ENCODE measurements at regions not wholly inside any gene's neighbourhood (a gene's known extent, or its start where the extent isn't known, plus 50 kb on each side); places are given as distances from the start of the nearest gene placed in this dataset.

DNA sequence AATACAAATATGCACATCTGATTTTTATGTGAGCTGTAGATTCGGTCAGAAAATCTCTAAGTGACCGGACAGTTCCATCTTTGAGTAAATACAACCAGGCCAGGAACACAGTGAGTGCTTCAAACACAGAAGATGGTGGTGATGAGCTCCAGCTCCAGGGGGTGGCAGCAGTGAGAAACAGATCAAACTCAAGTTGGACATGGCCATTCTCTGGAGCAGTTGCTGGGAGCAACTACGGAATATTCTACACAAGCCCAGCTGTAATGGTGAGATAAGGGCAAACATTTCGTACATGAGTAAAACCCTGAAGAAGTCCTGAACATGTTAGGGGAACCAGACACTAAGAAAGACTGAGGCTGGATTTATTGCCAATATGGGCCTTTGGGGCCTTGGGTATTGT is 100.7 kb downstream of the BARHL2 start:
- Histone ChIP-seq H2BK120ac (ENCODE audit: low read depth, low read length) (no peak overlapping the region), H2BK12ac (ENCODE audit: low read length) (no peak overlapping the region), H3K23ac (ENCODE audit: low read depth, low read length, poor library complexity) (no peak overlapping the region), H3K9me3 (replicated peaks in 1 of 2; ENCODE audit: control insufficient read depth in 2 of 2, insufficient read depth in 1 of 2, low read depth in 1 of 2, low read length in 2 of 2) (no peaks in the 10 kb centered on the region), H2AFZ (ENCODE audit: low read length) (no peak overlapping the region), H3K4ac (ENCODE audit: low read length) (no peak overlapping the region), H3K4me2 (ENCODE audit: insufficient read depth, low read length, poor library complexity, severe bottlenecking) (no peak overlapping the region), H3K36me3 (replicated peaks in 1 of 2; ENCODE audit: control insufficient read depth in 2 of 2, insufficient read depth in 2 of 2, low read length in 2 of 2) (no peaks in the 10 kb centered on the region), H3K79me1 (ENCODE audit: low read depth, low read length) (no peaks in the 10 kb centered on the region), H4K91ac (ENCODE audit: low read depth, low read length, poor library complexity) (no peak overlapping the region), H4K8ac (ENCODE audit: low read depth, low read length) (no peak overlapping the region), H2AK5ac (ENCODE audit: low read depth, low read length) (no peak overlapping the region), H3K9ac (ENCODE audit: low read depth, low read length, poor library complexity) (no peak overlapping the region), H2BK5ac (ENCODE audit: low read length) (no peak overlapping the region), H3K4me3 (ENCODE audit: low read length in 2 of 2) (no peak overlapping the region), H3K18ac (ENCODE audit: low read length) (no peak overlapping the region), H3K27me3 (ENCODE audit: control insufficient read depth in 3 of 3, insufficient read depth in 3 of 3, low read depth in 1 of 3, low read length in 3 of 3) (no peaks in the 10 kb centered on the region), H3K4me1 (ENCODE audit: control insufficient read depth in 2 of 2, insufficient read depth in 1 of 2, low read depth in 1 of 2, low read length in 2 of 2) (no peaks in the 10 kb centered on the region), H3K14ac (ENCODE audit: low read length) (no peak overlapping the region), H2BK15ac (ENCODE audit: low read length) (no peak overlapping the region), H3K27ac (replicated peaks; ENCODE audit: low read length) (no peak overlapping the region)
- WGBS, 2 donors (ENCODE audit: extremely low coverage in 2 of 2, insufficient read length in 2 of 2, insufficient replicate concordance in 1 of 2): no CpG with 5 or more reads among the region's 4 CpGs
- DNase-seq (ENCODE audit: low spot score): no peak

DNA sequence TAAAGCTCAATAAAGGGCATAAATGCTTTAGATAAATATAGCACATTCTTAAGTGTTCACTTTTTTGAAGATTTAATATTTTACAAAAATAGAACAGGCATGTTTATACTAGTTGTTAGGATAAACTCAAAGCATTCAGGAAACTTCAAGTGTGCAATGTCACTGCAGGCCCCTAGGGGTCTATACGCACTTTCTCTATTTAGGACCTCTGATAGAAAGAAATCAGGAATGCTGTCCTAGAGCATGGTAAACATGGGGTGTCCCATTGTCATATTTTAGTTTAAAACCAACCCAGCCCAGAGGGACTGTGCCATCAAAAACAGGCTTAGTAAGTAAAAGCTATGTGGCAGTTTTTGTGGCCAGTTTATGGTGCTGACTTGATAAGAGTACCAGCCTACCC is 102.2 kb downstream of the BARHL2 start:
- no peak overlapping the region for H4K91ac ChIP-seq (ENCODE audit: low read depth, low read length, poor library complexity)
- H2AK5ac ChIP-seq (ENCODE audit: low read depth, low read length): no peak overlapping the region
- WGBS, 2 donors (ENCODE audit: extremely low coverage in 2 of 2, insufficient read length in 2 of 2, insufficient replicate concordance in 1 of 2): no CpG with 5 or more reads among the region's 1 CpG
- no peak for DNase-seq (ENCODE audit: low spot score)
- H2BK12ac ChIP-seq (ENCODE audit: low read length): no peak overlapping the region
- no peak overlapping the region for H3K4me2 ChIP-seq (ENCODE audit: insufficient read depth, low read length, poor library complexity, severe bottlenecking)
- H3K9me3 ChIP-seq (replicated peaks in 1 of 2; ENCODE audit: control insufficient read depth in 2 of 2, insufficient read depth in 1 of 2, low read depth in 1 of 2, low read length in 2 of 2): no peaks in the 10 kb centered on the region
- H3K27ac ChIP-seq (replicated peaks; ENCODE audit: low read length): no peak overlapping the region
- H3K18ac ChIP-seq (ENCODE audit: low read length): no peak overlapping the region
- H4K8ac ChIP-seq (ENCODE audit: low read depth, low read length): no peak overlapping the region
- no peak overlapping the region for H2AFZ ChIP-seq (ENCODE audit: low read length)
- H3K4me3 ChIP-seq (ENCODE audit: low read length in 2 of 2): no peak overlapping the region
- no peak overlapping the region for H2BK5ac ChIP-seq (ENCODE audit: low read length)
- H3K79me1 ChIP-seq (ENCODE audit: low read depth, low read length): no peaks in the 10 kb centered on the region
- H2BK15ac ChIP-seq (ENCODE audit: low read length): no peak overlapping the region
- no peak overlapping the region for H3K23ac ChIP-seq (ENCODE audit: low read depth, low read length, poor library complexity)
- H3K9ac ChIP-seq (ENCODE audit: low read depth, low read length, poor library complexity): no peak overlapping the region
- H3K36me3 ChIP-seq (replicated peaks in 1 of 2; ENCODE audit: control insufficient read depth in 2 of 2, insufficient read depth in 2 of 2, low read length in 2 of 2): no peaks in the 10 kb centered on the region
- no peaks in the 10 kb centered on the region for H3K4me1 ChIP-seq (ENCODE audit: control insufficient read depth in 2 of 2, insufficient read depth in 1 of 2, low read depth in 1 of 2, low read length in 2 of 2)
- H3K27me3 ChIP-seq (ENCODE audit: control insufficient read depth in 3 of 3, insufficient read depth in 3 of 3, low read depth in 1 of 3, low read length in 3 of 3): no peaks in the 10 kb centered on the region
- no peak overlapping the region for H3K4ac ChIP-seq (ENCODE audit: low read length)
- no peak overlapping the region for H2BK120ac ChIP-seq (ENCODE audit: low read depth, low read length)
- H3K14ac ChIP-seq (ENCODE audit: low read length): no peak overlapping the region

DNA sequence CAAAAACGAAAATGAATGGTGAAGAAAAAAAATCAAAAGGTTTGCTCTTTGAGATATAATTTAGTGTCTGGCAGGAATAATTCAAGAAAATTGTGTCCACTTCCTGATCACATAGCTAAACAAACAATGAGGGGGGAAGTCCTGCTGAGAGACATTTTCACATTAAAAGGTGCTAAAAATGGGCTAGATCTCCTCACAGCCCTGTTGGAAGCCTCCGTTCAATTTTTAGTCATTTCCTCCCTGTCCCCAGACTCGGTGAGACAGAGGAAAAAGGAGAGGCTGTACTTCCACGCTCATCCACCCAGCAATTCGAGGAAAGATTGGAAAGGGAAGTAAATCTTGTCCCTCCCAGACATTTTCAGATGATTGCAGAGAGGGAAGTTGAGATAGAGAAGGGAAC is 103.7 kb downstream of the BARHL2 start:
- Histone ChIP-seq H3K27me3 (ENCODE audit: control insufficient read depth in 3 of 3, insufficient read depth in 3 of 3, low read depth in 1 of 3, low read length in 3 of 3) (no peaks in the 10 kb centered on the region), H3K18ac (ENCODE audit: low read length) (no peak overlapping the region), H2AK5ac (ENCODE audit: low read depth, low read length) (no peak overlapping the region), H2BK5ac (ENCODE audit: low read length) (no peak overlapping the region), H3K9ac (ENCODE audit: low read depth, low read length, poor library complexity) (no peak overlapping the region), H3K4me2 (ENCODE audit: insufficient read depth, low read length, poor library complexity, severe bottlenecking) (no peak overlapping the region), H2BK15ac (ENCODE audit: low read length) (no peak overlapping the region), H4K8ac (ENCODE audit: low read depth, low read length) (no peak overlapping the region), H3K27ac (replicated peaks; ENCODE audit: low read length) (no peak overlapping the region), H3K14ac (ENCODE audit: low read length) (no peak overlapping the region), H2BK12ac (ENCODE audit: low read length) (no peak overlapping the region), H4K91ac (ENCODE audit: low read depth, low read length, poor library complexity) (no peak overlapping the region), H2BK120ac (ENCODE audit: low read depth, low read length) (no peak overlapping the region), H3K4me3 (ENCODE audit: low read length in 2 of 2) (no peak overlapping the region), H3K79me1 (ENCODE audit: low read depth, low read length) (no peaks in the 10 kb centered on the region), H3K9me3 (replicated peaks in 1 of 2; ENCODE audit: control insufficient read depth in 2 of 2, insufficient read depth in 1 of 2, low read depth in 1 of 2, low read length in 2 of 2) (no peaks in the 10 kb centered on the region), H3K4ac (ENCODE audit: low read length) (no peak overlapping the region), H3K36me3 (replicated peaks in 1 of 2; ENCODE audit: control insufficient read depth in 2 of 2, insufficient read depth in 2 of 2, low read length in 2 of 2) (no peaks in the 10 kb centered on the region), H3K23ac (ENCODE audit: low read depth, low read length, poor library complexity) (no peak overlapping the region), H3K4me1 (ENCODE audit: control insufficient read depth in 2 of 2, insufficient read depth in 1 of 2, low read depth in 1 of 2, low read length in 2 of 2) (no peaks in the 10 kb centered on the region), H2AFZ (ENCODE audit: low read length) (peak overlapping the region; percentile 28)
- WGBS, 2 donors (ENCODE audit: extremely low coverage in 2 of 2, insufficient read length in 2 of 2, insufficient replicate concordance in 1 of 2): no CpG with 5 or more reads among the region's 5 CpGs
- no peak for DNase-seq (ENCODE audit: low spot score)

DNA sequence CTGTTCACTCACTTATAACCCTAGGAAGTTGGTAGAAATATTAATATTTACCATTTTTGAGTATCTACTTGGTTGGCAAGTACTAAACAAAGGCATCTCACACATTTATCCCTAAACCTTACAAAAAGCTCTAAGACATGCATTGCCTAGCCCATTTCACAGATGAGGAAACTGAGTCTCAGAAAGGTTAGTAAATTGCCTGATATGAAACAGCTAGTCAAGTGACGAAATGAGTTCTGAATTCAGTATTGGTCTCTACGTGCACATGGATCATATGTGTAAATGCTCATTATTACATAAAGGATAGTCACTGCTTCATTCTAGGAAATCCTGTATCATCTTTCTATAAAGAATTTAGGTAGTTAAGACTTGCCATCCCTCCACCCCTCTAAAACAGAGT is 105.1 kb downstream of the BARHL2 start:
- Histone ChIP-seq H3K27ac (replicated peaks; ENCODE audit: low read length) (no peak overlapping the region), H2BK12ac (ENCODE audit: low read length) (no peak overlapping the region), H2BK120ac (ENCODE audit: low read depth, low read length) (no peak overlapping the region), H3K4me2 (ENCODE audit: insufficient read depth, low read length, poor library complexity, severe bottlenecking) (no peak overlapping the region), H3K4me3 (ENCODE audit: low read length in 2 of 2) (no peak overlapping the region), H2AFZ (ENCODE audit: low read length) (no peak overlapping the region), H3K9ac (ENCODE audit: low read depth, low read length, poor library complexity) (no peak overlapping the region), H4K8ac (ENCODE audit: low read depth, low read length) (no peak overlapping the region), H4K91ac (ENCODE audit: low read depth, low read length, poor library complexity) (no peak overlapping the region), H3K18ac (ENCODE audit: low read length) (no peak overlapping the region), H3K23ac (ENCODE audit: low read depth, low read length, poor library complexity) (no peak overlapping the region), H2BK5ac (ENCODE audit: low read length) (no peak overlapping the region), H3K27me3 (ENCODE audit: control insufficient read depth in 3 of 3, insufficient read depth in 3 of 3, low read depth in 1 of 3, low read length in 3 of 3) (no peaks in the 10 kb centered on the region), H3K4ac (ENCODE audit: low read length) (no peak overlapping the region), H3K36me3 (replicated peaks in 1 of 2; ENCODE audit: control insufficient read depth in 2 of 2, insufficient read depth in 2 of 2, low read length in 2 of 2) (no peaks in the 10 kb centered on the region), H2AK5ac (ENCODE audit: low read depth, low read length) (no peak overlapping the region), H3K79me1 (ENCODE audit: low read depth, low read length) (no peaks in the 10 kb centered on the region), H3K4me1 (ENCODE audit: control insufficient read depth in 2 of 2, insufficient read depth in 1 of 2, low read depth in 1 of 2, low read length in 2 of 2) (no peaks in the 10 kb centered on the region), H2BK15ac (ENCODE audit: low read length) (no peak overlapping the region), H3K14ac (ENCODE audit: low read length) (no peak overlapping the region), H3K9me3 (replicated peaks in 1 of 2; ENCODE audit: control insufficient read depth in 2 of 2, insufficient read depth in 1 of 2, low read depth in 1 of 2, low read length in 2 of 2) (no peaks in the 10 kb centered on the region)
- no peak for DNase-seq (ENCODE audit: low spot score)
- no CpG with 5 or more reads among the region's 2 CpGs for WGBS, 2 donors (ENCODE audit: extremely low coverage in 2 of 2, insufficient read length in 2 of 2, insufficient replicate concordance in 1 of 2)
